NCI-H1436 (cell line): ENCODE measurements at regions not wholly inside any gene's neighbourhood (a gene's known extent, or its start where the extent isn't known, plus 50 kb on each side); places are given as distances from the start of the nearest gene placed in this dataset.

Experiments used
- DNase-seq: peaks from one replicate; lab custom pipeline; 2025; lab: John Stamatoyannopoulos, UW

- DNase-seq = no peak
Measured at GRCh38 chr14:53545217-53545616, 392.1 kb upstream of the DDHD1 start.

GRCh38 chr14:53542732-53543131 is 389.6 kb upstream of the DDHD1 start:
- DNase-seq = no peak

DNA sequence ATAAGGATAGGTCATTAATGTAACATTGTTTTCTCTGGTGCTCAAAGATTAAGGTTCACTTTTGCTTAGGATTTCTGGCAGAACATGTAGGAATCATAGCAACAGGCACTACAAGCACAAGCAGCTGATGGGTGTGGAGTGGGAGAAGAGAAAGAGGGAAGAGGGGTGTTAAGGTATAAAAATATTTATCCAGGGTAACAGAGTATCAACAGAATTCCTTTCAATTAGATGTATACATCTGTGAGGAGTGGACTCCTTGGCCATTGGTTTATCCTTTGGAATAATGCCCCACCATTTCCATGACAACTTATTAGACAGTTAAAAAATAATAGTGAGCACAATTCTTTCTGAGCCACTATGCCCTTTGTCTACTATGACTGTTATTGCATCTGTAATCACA is 388.3 kb upstream of the DDHD1 start:
- DNase-seq = no peak

DNA sequence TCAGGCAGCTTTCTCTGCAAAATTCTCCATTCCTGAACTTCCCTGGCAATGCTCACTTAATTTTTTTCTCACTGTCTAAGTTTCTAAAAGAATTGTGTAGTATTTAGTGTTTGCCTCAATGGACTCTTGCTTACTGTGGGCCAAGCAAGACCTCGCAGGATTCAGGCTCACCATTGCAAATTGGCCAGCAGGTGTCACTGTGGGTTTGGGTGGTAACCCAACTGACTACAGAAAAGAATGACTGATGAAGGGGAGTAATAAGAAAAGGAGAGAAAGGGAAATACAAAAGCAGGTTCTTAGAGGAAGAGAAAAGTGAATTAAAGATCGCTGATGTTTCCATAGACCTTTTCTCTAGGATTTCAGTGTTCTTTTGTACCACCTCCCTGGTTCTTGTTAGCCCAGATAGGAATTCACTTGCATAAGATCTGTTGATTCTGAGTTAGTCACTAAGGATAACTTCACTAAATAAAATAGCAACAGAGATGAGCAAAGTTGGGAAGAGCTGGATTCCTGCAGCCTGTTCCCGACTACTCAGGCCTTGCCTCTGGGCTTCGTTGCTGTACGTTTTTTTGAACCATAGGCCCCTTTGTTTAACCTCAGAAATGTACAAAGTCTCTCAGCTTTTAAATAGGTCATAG is 386.5 kb upstream of the DDHD1 start:
- DNase-seq = peak; percentile 39

GRCh38 chr14:53538316-53538881 is 385.3 kb upstream of the DDHD1 start:
- DNase-seq = no peak

GRCh38 chr14:53537422-53538315 is 384.5 kb upstream of the DDHD1 start:
- no peak for DNase-seq

DNA sequence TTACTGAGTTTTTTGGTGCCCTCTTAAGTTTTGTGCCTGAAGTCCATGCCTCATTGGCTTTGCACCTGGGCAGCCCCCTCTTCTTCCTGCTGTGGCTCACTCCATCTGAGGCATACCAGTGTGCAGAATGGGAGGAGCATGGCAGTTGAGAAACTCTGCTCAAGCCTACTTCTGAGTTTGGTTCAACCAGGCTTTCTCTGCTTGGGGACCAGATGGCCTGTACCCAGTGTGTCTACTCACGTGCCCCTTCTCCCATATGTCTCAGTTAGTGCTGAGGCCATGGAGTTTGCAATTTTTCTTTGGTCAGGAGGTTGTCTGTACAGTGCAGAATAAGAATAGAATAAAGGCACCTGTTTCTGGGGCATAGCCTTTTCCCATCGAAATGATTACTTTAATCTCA is 383.3 kb upstream of the DDHD1 start:
- no peak for DNase-seq

- no peak for DNase-seq
Measured at GRCh38 chr14:53534841-53535240, 381.7 kb upstream of the DDHD1 start.

DNA sequence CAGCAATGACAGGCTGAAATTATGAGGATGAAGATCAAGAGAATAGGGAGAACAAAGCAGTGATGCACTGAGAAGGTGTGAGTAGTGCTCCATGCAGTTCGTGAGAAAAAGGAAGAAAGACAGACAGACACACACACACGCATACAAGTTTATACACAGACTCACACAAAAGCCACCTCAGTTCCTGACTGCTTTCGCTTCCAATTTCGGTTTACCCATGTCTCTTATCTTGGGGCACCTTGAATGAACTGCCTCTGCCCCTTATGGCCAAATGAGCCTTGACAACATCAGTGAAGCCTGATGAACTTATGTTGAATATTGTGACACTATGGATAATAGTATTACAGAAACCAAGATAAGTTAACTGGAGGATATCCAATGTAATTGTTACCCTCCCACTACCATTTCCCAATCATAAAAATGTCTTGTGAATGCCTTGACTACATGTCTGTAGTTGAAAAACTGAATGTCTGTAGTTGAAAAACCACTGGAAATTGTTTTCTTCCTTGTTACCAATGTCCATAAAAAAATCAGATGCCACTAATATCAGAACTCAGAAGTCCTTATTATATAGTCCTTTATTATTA is 380.4 kb upstream of the DDHD1 start:
- DNase-seq = no peak

DNA sequence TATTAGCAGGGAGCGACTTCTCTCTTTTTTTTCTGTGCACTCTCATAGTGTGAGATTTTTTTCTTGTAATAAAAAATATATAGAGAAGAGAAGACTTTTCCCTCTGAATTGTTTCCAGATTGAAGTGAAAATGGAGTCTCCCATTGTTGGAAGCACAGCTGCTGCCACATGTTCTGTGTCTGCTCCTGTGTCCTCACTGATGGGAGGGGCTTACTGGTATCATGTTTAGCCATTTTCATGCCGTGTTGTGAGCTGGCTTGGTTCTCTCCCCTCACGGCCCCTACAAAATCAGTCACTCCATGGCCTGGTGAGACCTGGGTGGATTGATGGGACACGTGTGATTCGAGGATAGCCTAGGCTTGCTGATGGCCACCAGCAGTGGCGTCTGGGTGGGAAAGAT is 379.7 kb upstream of the DDHD1 start:
- no peak for DNase-seq

DNA sequence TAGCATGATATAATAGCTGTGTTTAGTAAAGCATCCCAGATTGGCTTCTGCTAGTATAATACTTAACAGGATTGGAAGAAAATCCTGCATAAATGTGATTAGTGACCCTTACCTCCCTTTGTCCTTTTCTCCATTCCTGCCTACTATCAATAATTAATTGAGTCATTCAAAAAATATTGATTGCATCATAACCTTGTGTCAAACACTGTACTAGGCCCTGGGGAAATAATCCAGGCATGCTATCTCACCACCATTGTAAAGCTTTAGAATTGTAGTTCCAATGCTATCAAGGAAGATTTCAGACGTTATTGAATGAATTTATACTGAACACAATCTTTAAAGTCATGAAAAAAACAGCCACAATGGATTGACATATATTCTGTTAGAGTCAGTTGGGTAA is 378.6 kb upstream of the DDHD1 start:
- no peak for DNase-seq

DNA sequence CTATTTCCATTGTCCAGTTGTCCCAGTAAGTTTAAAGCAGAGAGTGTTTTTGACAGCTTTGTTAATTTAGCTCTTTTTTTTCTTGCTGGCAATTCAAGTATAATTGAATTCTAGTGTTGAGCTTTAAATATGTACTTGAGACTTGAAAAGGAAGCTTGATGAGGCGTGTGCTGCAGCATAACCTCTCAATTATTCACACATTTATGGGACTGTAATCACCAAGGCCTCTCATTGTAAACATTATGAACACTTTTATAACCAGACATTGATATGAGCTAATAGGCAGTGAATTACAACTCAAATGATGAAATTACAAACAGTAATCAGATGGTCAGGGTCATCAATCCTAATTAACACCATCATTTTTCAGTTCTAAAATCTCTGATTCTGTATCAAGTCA is 378.0 kb upstream of the DDHD1 start:
- DNase-seq = no peak

DNA sequence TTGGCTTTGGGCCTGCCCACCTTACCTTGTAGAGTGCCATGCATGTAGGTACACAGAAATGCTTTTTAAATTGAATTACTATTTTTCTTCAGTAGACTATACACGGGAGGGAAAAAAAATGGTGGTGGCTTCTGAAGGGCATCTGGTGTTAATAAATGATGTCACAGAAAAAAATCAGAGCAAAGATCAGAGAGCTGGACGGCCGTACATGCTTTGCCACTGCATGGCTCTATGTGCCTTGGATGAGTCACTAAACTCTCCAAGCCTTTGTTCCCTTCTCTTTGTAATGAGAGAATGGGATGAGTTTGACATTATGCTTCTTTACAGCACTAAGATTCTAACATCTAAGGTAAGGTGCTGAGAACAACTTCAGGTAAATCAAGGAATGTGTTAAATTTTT is 376.4 kb upstream of the DDHD1 start:
- no peak for DNase-seq

DNA sequence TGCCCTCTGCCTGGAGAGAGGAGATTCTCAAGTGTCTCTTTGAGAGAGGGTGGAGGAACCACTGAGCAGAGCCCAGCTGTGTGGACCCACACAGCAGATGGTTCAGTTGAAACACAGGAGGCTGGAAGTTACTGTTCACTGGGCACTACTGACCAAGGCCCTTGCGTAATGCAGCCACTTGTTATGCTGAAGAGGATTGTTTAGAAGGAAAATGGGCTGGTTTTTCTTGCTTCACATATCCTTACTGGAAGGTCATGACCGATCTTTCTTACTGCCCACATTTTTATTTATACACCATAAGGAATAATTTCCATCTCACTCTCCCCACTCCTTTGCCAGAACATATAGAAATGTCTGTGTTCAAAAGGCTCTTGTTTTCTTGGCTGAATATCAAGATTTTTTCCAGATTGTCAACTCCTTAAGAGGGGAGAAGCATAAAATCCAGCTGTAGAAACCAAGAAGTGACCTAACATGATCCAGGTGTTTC is 375.1 kb upstream of the DDHD1 start:
- DNase-seq = no peak

GRCh38 chr14:53526200-53526599 is 373.1 kb upstream of the DDHD1 start:
- DNase-seq = no peak

- no peak for DNase-seq
Measured at GRCh38 chr14:53525608-53526007, 372.5 kb upstream of the DDHD1 start.

- no peak for DNase-seq
Measured at GRCh38 chr14:53524391-53524790, 371.3 kb upstream of the DDHD1 start.

- no peak for DNase-seq
Measured at GRCh38 chr14:53523226-53523625, 370.1 kb upstream of the DDHD1 start.

DNA sequence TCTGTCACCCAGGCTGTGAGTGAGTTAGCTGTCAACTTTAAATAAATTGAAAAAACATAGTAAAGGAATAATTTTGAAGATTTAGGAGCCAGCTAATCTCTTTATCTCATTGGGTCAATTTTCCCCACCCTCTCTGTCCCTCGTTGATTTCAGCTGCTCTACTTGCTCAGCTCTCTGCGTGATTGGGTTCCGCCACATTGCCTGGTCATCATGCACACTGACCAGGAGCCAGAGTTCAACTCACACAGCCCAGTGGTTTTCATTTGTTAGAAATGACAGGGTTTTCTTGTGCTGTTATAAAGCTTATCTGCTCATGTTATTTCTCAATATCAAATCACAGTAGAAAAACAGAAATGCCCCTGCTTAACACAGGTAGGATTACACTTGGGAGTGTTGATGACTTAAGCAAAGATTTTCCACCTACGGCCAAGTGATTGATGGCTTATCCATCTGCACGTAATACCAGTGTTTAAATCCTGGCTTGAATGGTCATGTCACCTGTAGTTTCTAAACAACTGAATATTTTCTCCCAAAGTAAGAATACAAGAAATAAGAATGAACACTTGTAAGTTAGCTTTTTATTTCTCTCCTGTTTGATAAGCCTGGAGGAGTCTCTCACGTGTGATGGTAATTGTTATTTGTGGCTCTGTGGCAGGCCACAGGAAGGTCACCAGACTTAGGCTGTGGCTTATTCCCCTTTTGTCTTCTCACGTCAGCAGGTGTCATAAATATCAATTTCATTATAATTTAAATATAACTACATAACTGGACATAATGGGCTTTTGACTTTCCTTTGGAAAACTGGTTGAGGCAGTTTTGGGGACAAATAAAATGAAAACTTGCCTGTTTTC is 367.2 kb upstream of the DDHD1 start:
- DNase-seq = no peak

- no peak for DNase-seq
Measured at GRCh38 chr14:53519137-53519536, 366.0 kb upstream of the DDHD1 start.

- DNase-seq = no peak
Measured at GRCh38 chr14:53517270-53517960, 364.3 kb upstream of the DDHD1 start.
